KBM-7 (cell line): ENCODE measurements at regions not wholly inside any gene's neighbourhood (a gene's known extent, or its start where the extent isn't known, plus 50 kb on each side); places are given as distances from the start of the nearest gene placed in this dataset.

Experiments
- DNase-seq: peaks from one replicate; pipeline ENCODE4 v3.0.0-alpha.2; 2015
- in situ Hi-C: fragments of 300-500 bp; cut with MboI; formaldehyde crosslinking; loops from 2 replicates; pipeline ENCODE4 v1.14.3; 2020; ENCODE audit warnings: low sequenced_read_pairs, low pct_unique_long_range_greater_than_20kb, mixed read lengths

DNA sequence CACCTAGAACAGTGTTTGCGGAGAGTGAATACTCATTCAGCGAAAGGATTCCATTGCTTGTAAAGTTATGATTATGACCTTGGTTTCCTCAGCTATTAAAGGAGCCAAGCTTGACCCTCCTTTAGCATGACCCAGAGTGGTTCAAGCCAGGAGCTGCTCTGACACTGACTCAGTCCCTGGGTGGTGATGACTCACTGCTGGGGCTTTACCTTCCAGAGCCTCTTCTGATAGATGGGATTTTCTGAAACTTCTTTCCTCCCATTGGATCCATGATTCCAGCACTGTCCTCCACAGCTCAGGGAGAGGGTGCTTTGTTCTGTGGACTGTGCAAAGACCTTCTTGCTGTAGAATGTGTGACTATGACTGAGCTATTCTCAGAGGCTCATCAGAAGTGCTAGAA, 77.4 kb downstream of the S1PR1 start:
- DNase-seq = no peak
- in situ Hi-C loops = no loop called here

DNA sequence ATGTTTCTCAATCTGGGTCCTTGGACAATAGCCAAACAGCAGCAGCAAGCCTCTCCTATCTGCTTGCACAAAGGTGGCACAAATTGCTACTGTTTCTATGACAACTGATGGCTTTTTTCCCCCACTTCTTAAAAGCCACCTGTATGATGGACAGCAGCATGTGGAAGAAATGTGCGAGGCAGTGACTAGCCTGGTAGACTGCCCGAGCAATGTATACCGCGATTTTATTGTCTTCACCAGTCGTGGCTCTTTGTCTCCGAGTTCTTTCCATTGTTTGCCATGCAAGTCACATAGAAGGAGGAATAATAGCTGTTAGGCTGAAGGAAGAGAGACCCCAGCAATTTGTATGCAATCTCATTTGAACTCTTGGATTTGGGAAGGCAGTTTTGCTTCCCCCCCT, 79.4 kb downstream of the S1PR1 start:
- no peak for DNase-seq
- in situ Hi-C loops = no loop called here

DNA sequence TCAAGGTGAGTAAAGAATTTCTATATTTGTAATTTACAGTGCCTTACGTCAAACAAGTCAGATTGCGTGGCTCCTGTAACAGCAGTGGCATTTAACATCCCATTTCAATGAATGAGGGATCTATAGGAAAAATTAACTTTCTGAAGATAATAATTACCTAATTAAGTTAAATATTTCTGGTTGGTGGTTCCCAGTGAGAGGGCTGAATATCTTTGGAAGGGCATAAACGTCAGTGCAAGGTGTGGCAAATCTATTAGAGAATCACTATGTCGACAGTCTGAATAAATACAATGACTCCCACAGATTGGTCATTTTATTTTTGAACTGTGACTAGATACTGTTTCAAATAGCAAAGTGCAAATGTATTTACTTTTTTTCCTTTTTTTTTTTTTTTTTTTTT, 80.0 kb downstream of the S1PR1 start:
- DNase-seq = no peak
- in situ Hi-C loops = no loop called here

GRCh38 chr1:101317590-101317989, 80.8 kb downstream of the S1PR1 start:
- peak; percentile 13 for DNase-seq
- in situ Hi-C loops = no loop called here

DNA sequence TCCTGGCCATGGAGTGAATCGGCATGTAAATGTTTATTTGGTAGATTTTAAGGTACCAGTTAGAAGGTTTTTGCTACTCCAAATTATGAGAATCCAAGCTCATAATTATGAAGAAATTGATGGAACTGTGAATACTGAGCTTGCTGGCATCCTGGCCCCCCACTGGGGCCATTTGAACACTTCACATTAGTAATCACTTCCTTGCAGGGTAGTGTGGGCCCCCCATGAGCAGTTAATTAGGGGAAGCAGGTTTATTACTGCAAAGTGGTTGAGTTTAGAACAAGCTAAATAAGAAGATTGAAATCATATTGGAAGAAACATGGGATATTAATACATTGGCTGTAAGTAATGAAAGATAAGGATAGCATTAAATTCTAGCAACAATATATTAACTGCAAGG, 86.7 kb downstream of the S1PR1 start:
- in situ Hi-C loops = no loop called here
- no peak for DNase-seq

GRCh38 chr1:101325144-101325543, 88.3 kb downstream of the S1PR1 start:
- DNase-seq = no peak
- in situ Hi-C loops = no loop called here

DNA sequence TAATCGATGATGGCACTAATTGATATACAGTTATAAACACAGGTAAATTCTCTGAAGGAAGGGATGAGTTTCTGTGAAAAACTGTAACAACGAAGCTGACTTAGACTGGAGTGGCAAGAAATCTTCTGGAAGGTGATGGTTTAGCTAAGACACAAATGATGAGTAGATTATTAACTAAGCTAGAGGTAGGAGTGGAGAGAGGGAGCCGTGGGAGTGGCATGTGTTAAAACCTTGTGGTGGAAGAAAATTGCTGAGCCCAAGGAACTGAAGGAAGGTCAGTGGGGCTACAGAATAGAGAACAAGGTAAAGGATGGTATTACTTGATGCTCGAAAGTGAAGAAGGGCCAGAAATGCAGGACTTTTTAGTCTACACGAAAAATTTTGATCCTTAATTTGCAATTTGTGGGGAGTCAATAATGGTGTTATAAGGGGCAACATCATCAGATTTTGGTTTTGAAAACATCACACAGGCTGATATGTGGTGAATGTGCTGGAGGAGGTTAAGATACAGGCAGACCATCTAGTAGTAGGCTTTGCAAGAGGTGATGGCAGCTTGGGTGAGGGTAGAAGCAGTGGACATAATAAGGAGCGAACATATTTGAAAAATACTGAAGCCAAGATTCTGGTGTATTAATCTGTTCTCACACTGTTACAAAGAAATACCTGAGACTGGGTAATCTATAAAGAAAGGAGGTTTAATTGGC, 93.8 kb downstream of the S1PR1 start:
- DNase-seq = no peak
- in situ Hi-C loops = no loop called here

GRCh38 chr1:101331794-101332193, 95.0 kb downstream of the S1PR1 start:
- no peak for DNase-seq
- in situ Hi-C loops = no loop called here

- no peak for DNase-seq
Observed at GRCh38 chr1:101332633-101333032, 95.8 kb downstream of the S1PR1 start.

DNA sequence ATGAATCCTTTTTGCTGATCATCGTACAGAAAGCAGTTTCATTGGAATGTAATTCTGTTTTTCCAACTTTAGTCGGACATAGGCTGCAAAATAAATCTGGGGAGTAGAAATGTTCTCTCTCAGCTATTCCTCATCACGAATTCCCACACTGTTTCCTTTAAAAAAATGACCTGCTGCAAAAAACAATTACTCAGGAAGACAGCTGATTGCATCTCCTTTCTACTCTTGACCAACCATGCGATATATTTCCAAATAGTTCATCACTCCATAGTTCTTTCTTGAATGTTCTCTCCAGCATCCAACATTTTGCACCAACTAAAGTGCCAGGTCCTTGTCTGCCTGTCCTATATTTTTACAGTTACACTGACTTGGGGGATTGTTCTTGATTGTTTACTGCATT, 96.4 kb downstream of the S1PR1 start:
- in situ Hi-C loops = no loop called here
- DNase-seq = no peak

More at GRCh38 chr1:101332633-101333032, 95.8 kb downstream of the S1PR1 start:
- in situ Hi-C loops = no loop called here

DNA sequence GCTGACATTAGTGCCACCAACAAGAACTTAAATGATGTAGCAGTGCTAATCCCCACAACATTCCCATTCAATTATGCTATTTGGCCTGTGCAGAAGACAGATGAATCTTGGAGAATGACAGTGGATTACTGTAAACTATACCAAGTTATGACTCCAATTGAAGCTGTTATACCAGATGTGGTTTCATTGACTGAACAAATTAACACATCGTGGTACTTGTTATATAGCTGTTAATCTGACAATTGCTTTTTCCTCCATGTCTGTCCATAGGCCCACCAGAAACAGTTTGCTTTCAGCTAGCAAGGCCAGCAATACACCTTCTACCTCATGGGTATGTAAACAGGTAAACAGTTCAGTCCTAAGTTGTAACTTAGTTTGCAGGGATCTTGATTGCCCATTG, 101.1 kb downstream of the S1PR1 start:
- DNase-seq = no peak
- in situ Hi-C loops = no loop called here

DNA sequence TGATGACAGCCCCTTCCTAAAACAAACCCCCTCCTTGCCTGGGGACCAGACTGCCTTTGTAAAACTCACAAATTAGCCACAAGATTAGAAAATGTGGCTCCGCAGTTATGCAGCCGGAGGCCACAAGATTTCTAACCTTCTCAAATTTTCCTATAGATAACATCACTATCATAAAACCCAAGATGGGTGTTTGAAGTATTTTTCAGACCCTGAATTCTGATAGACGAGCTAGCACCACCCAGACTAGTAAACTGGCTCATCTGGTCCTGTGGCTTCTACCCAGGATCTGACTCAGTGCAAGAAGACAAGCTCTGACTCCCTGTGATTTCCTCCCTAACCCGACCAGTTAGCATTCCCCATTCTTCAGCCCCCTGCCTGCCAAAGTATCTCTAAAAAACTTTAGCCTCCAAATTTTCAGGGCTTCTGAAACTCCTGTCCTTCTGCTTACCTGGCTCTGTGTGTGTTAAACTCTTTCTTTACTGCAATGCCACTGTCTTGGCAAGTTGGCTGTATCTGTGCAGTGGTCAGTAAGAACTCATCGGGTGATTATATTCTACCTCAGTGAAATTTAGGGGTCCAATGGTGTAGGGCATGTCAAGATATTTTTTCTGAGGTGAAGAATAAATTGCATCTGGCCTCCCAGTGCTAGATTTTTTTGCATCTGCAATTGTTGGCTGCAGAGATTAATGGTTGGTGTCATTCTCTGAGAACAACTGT, 102.1 kb downstream of the S1PR1 start:
- no peak for DNase-seq

GRCh38 chr1:101344745-101345144, 107.9 kb downstream of the S1PR1 start:
- DNase-seq = no peak
- in situ Hi-C loops = no loop called here

More for the DNA sequence above, 102.1 kb downstream of the S1PR1 start:
- in situ Hi-C loops = no loop called here

DNA sequence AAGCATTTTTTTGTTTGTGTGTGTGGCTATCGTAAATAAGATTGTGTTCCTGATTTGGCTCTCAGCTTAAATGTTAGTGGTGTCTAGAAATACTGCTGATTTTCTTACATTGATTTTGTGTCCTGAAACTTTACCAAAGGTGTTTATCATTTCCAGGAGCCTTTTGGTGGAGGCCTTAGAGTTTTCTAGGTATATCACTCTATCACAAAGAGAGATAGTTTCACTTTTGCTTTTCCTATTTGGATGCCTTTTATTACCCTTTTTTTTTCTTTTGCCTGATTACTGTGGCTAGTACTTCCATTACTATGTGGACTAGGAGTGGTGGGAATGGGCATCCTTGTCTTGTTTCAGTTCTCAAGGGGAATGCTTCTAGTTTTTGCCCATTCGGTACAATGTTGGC, 109.6 kb downstream of the S1PR1 start:
- in situ Hi-C loops = no loop called here
- no peak for DNase-seq

- in situ Hi-C loops = no loop called here
- DNase-seq = no peak
Observed at GRCh38 chr1:101356013-101356412, 119.2 kb downstream of the S1PR1 start.

GRCh38 chr1:101356604-101357443, 120.0 kb downstream of the S1PR1 start:
- DNase-seq = no peak
- in situ Hi-C loops = no loop called here

GRCh38 chr1:101357444-101357986, 120.7 kb downstream of the S1PR1 start:
- in situ Hi-C loops = no loop called here
- peak; percentile 91 for DNase-seq

- in situ Hi-C loops = no loop called here
- no peak for DNase-seq
Observed at GRCh38 chr1:101360506-101360905, 123.7 kb downstream of the S1PR1 start.

GRCh38 chr1:101363891-101364318, 127.1 kb downstream of the S1PR1 start:
- no peak for DNase-seq
- in situ Hi-C loops = no loop called here
